GM21786 (cell line): ENCODE measurements at regions not wholly inside any gene's neighbourhood (a gene's known extent, or its start where the extent isn't known, plus 50 kb on each side); places are given as distances from the start of the nearest gene placed in this dataset.
"Not testable (repeated sequence)": the region's sequence is repeated elsewhere in the genome, so short reads cannot be mapped to it uniquely, and the experiment has no call there.

ENCODE experiments used
- ATAC-seq: cut with Tn5 transposase; IDR thresholded peaks from one replicate; pipeline ENCODE4 v1.9.1; 2021; ENCODE audit not compliant: unreplicated experiment

GRCh38 chr21:15275615-15276235, 210.9 kb upstream of the NRIP1 start:
- ATAC-seq, result no peak

GRCh38 chr21:15276243-15276642, 211.4 kb upstream of the NRIP1 start:
- ATAC-seq, result no peak

- no peak for ATAC-seq
Measured at GRCh38 chr21:15277466-15277865, 212.7 kb upstream of the NRIP1 start.

- no peak for ATAC-seq
Measured at GRCh38 chr21:15278279-15278678, 213.5 kb upstream of the NRIP1 start.

GRCh38 chr21:15278851-15279250, 214.1 kb upstream of the NRIP1 start:
- ATAC-seq, result no peak

GRCh38 chr21:15279482-15279881, 214.7 kb upstream of the NRIP1 start:
- no peak for ATAC-seq

GRCh38 chr21:15281714-15282113, 216.9 kb upstream of the NRIP1 start:
- no peak for ATAC-seq

- ATAC-seq, result no peak
Measured at GRCh38 chr21:15282665-15283064, 217.9 kb upstream of the NRIP1 start.

- no peak for ATAC-seq
Measured at GRCh38 chr21:15283138-15283537, 218.3 kb upstream of the NRIP1 start.

- no peak for ATAC-seq
Measured at GRCh38 chr21:15283789-15284188, 219.0 kb upstream of the NRIP1 start.

- no peak for ATAC-seq
Measured at GRCh38 chr21:15285556-15285955, 220.8 kb upstream of the NRIP1 start.

GRCh38 chr21:15289246-15289645, 224.4 kb upstream of the NRIP1 start:
- ATAC-seq, result no peak

GRCh38 chr21:15289896-15290841, 225.4 kb upstream of the NRIP1 start:
- no peak for ATAC-seq

GRCh38 chr21:15291621-15292266, 226.9 kb upstream of the NRIP1 start:
- ATAC-seq, result no peak

- no peak for ATAC-seq
Measured at GRCh38 chr21:15293240-15293639, 228.4 kb upstream of the NRIP1 start.

- no peak for ATAC-seq
Measured at GRCh38 chr21:15295875-15296274, 231.1 kb upstream of the NRIP1 start.

GRCh38 chr21:15297824-15298223, 233.0 kb upstream of the NRIP1 start:
- ATAC-seq, result no peak

- ATAC-seq, result no peak
Measured at GRCh38 chr21:15298306-15298705, 233.5 kb upstream of the NRIP1 start.

GRCh38 chr21:15298755-15299154, 234.0 kb upstream of the NRIP1 start:
- not testable (repeated sequence) for ATAC-seq

- ATAC-seq, result no peak
Measured at GRCh38 chr21:15300131-15300530, 235.3 kb upstream of the NRIP1 start.

- no peak for ATAC-seq
Measured at GRCh38 chr21:15301014-15301413, 236.2 kb upstream of the NRIP1 start.

- ATAC-seq, result no peak
Measured at GRCh38 chr21:15301736-15302135, 236.9 kb upstream of the NRIP1 start.
